ENCODE measurements at regions not wholly inside any gene's neighbourhood (a gene's known extent, or its start where the extent isn't known, plus 50 kb on each side); places are given as distances from the start of the nearest gene placed in this dataset.

- no peak for DNase-seq (ENCODE audit: low read depth, low spot score)
- Histone ChIP-seq H2AFZ (ENCODE audit: low read depth, low read length) (no peak overlapping the region), H3K4me1 (ENCODE audit: control insufficient read depth, extremely low read depth, insufficient read depth, low read length) (no peaks in the 10 kb centered on the region), H3K27me3 (ENCODE audit: control insufficient read depth in 2 of 2, insufficient read depth in 2 of 2, low read length in 2 of 2) (no peaks in the 10 kb centered on the region), H3K4me3 (replicated peaks in 1 of 3; ENCODE audit: insufficient read depth in 1 of 3, low read depth in 1 of 3, low read length in 3 of 3) (no peak overlapping the region), H3K4me2 (ENCODE audit: insufficient read depth, low read length) (no peak overlapping the region), H3K79me2 (ENCODE audit: control insufficient read depth, insufficient read depth, low read length) (no peaks in the 10 kb centered on the region), H3K9me1 (replicated peaks; ENCODE audit: control insufficient read depth, extremely low read depth, insufficient read depth, low read length) (no peaks in the 10 kb centered on the region), H3K27ac (ENCODE audit: insufficient read depth, low read depth, low read length) (no peak overlapping the region), H3K36me3 (ENCODE audit: control insufficient read depth in 2 of 2, extremely low read depth in 1 of 2, insufficient read depth in 2 of 2, low read length in 2 of 2) (no peaks in the 10 kb centered on the region), H3K9me3 (replicated peaks; ENCODE audit: control insufficient read depth, insufficient read depth, low read length) (no peaks in the 10 kb centered on the region), H3K9ac (replicated peaks; ENCODE audit: extremely low read depth, insufficient read depth, low read length) (no peak overlapping the region), H4K20me1 (replicated peaks; ENCODE audit: control insufficient read depth, extremely low read depth, insufficient read depth, low read length) (no peaks in the 10 kb centered on the region)
- FAIRE-seq: no peak
- CTCF ChIA-PET: interaction anchor here (0.9 kb wide), 1 partner anchor 502 kb away, joined by 3 read pairs; no protein-coding TSS in a partner anchor
- BruUV-seq (replicated peaks): no TSS peak
- dilution Hi-C loops (cut with MboI; ENCODE audit: extremely low pct_ligation_motif_present, low sequenced_read_pairs): no loop called here
- intact Hi-C loops (cut with micrococcal nuclease): no loop called here
- TF ChIP-seq POLR2A (IDR thresholded peaks at IDR 0.05; ENCODE audit: low read depth, low read length) (no peak), FOS (IDR thresholded peaks at IDR 0.05; ENCODE audit: borderline replicate concordance, insufficient read depth, low read length) (no peak), EZH2 (IDR thresholded peaks at IDR 0.05; ENCODE audit: borderline replicate concordance, low read depth, low read length, severe bottlenecking) (no peak), GATA2 (IDR thresholded peaks at IDR 0.05; ENCODE audit: insufficient read depth, insufficient read length, low read depth, low read length) (no peak), JUN (IDR thresholded peaks at IDR 0.05; ENCODE audit: borderline replicate concordance, insufficient read depth, insufficient read length, low read depth) (no peak), POLR2AphosphoS5 (IDR thresholded peaks at IDR 0.05; ENCODE audit: insufficient read depth, low read depth, low read length) (no peak), MYC (IDR thresholded peaks at IDR 0.05; ENCODE audit: low read depth, low read length) (no peak)
- TF ChIP-seq, protein P1, sequence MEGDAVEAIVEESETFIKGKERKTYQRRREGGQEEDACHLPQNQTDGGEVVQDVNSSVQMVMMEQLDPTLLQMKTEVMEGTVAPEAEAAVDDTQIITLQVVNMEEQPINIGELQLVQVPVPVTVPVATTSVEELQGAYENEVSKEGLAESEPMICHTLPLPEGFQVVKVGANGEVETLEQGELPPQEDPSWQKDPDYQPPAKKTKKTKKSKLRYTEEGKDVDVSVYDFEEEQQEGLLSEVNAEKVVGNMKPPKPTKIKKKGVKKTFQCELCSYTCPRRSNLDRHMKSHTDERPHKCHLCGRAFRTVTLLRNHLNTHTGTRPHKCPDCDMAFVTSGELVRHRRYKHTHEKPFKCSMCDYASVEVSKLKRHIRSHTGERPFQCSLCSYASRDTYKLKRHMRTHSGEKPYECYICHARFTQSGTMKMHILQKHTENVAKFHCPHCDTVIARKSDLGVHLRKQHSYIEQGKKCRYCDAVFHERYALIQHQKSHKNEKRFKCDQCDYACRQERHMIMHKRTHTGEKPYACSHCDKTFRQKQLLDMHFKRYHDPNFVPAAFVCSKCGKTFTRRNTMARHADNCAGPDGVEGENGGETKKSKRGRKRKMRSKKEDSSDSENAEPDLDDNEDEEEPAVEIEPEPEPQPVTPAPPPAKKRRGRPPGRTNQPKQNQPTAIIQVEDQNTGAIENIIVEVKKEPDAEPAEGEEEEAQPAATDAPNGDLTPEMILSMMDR (IDR thresholded peaks at IDR 0.05; ENCODE audit: extremely low read depth in 1 of 2, insufficient read depth in 1 of 2, low read depth in 1 of 2, low read length in 2 of 2): no peak
- TF ChIP-seq, protein P2, sequence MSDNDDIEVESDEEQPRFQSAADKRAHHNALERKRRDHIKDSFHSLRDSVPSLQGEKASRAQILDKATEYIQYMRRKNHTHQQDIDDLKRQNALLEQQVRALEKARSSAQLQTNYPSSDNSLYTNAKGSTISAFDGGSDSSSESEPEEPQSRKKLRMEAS (IDR thresholded peaks at IDR 0.05; ENCODE audit: insufficient read depth, insufficient read length): no peak
- POLR2A ChIA-PET: no interaction called here
These were observed 139.0 kb upstream of the GPR26 start for GRCh38 chr10:123527151-123527550.
